Sigmoid colon (tissue), 6 donors: ENCODE measurements at regions not wholly inside any gene's neighbourhood (a gene's known extent, or its start where the extent isn't known, plus 50 kb on each side); places are given as distances from the start of the nearest gene placed in this dataset.

Experiments used
- DNase-seq: peaks from one replicate; pipeline ENCODE4 v3.0.0-alpha.2; 2019
- H3K27ac ChIP-seq, 4 donors: fragments of 200-600 bp; sonication (generic); one replicate each; pipeline ENCODE4 v1.5.1; 2016 to 2019; ENCODE audit warnings: mild to moderate bottlenecking in 1 of 4
- H3K27me3 ChIP-seq, 3 donors: fragments of 200-600 bp; sonication (generic); one replicate each; pipeline ENCODE4 v1.5.1; 2019; ENCODE audit warnings: mild to moderate bottlenecking in 1 of 3
- H3K36me3 ChIP-seq, 4 donors: fragments of 200-600 bp; sonication (generic); one replicate each; pipeline ENCODE4 v1.5.1; 2016 to 2019
- H3K4me1 ChIP-seq, 4 donors: fragments of 200-600 bp; sonication (generic); one replicate each; pipeline ENCODE4 v1.5.1; 2017 to 2019
- H3K4me3 ChIP-seq, 4 donors: fragments of 200-600 bp; sonication (generic); one replicate each; pipeline ENCODE4 v1.5.1; 2017 to 2019; ENCODE audit warnings: mild to moderate bottlenecking in 2 of 4, moderate library complexity in 1 of 4
- H3K9me3 ChIP-seq, 4 donors: fragments of 200-600 bp in 3 of 4; sonication (generic) in 3 of 4; one replicate each; pipeline versions ENCODE4 v1.5.1 to v1.6.1; 2013 to 2019
- EP300 ChIP-seq, 4 donors: sonication (generic); formaldehyde crosslinking; IDR thresholded peaks; one replicate each; pipeline ENCODE4 v1.6.1; 2017; ENCODE audit warnings: antibody characterized with exemption in 4 of 4
- POLR2A ChIP-seq, 2 donors: fragments of 450-650 bp; IDR thresholded peaks; one replicate each; pipeline ENCODE4 v1.6.1; 2016; ENCODE audit warnings: antibody characterized with exemption in 2 of 2, mild to moderate bottlenecking in 2 of 2, moderate library complexity in 2 of 2
- POLR2AphosphoS5 ChIP-seq, 4 donors: sonication (generic); formaldehyde crosslinking; IDR thresholded peaks; one replicate each; pipeline ENCODE4 v1.6.1; 2017; ENCODE audit warnings: antibody characterized with exemption in 4 of 4
- WGBS, 2 donors: extraction: QIAGEN DNeasy Blood & Tissue Kit; methylation state at CpG; one replicate each; pipeline ENCODE4 v1.1.7; 2013; 5-methylcytosine and 5-hydroxymethylcytosine counted together
- intact Hi-C: fragments of 100-400 bp; cut with DNase I; formaldehyde crosslinking; loops from one replicate; pipeline ENCODE4 v1.15.1; 2023
- TF ChIP-seq, protein P1 (sequence below), 4 experiments: fragments of 450-650 bp in 3 of 4; fragments of 200-600 bp in 1 of 4; IDR thresholded peaks; one replicate each; pipeline ENCODE4 v1.5.1; 2016 to 2019; ENCODE audit warnings: antibody characterized with exemption in 4 of 4, mild to moderate bottlenecking in 3 of 4, moderate library complexity in 2 of 4
- donor health status: healthy with polysubstance abuse.
- donor health status: healthy.

DNA sequence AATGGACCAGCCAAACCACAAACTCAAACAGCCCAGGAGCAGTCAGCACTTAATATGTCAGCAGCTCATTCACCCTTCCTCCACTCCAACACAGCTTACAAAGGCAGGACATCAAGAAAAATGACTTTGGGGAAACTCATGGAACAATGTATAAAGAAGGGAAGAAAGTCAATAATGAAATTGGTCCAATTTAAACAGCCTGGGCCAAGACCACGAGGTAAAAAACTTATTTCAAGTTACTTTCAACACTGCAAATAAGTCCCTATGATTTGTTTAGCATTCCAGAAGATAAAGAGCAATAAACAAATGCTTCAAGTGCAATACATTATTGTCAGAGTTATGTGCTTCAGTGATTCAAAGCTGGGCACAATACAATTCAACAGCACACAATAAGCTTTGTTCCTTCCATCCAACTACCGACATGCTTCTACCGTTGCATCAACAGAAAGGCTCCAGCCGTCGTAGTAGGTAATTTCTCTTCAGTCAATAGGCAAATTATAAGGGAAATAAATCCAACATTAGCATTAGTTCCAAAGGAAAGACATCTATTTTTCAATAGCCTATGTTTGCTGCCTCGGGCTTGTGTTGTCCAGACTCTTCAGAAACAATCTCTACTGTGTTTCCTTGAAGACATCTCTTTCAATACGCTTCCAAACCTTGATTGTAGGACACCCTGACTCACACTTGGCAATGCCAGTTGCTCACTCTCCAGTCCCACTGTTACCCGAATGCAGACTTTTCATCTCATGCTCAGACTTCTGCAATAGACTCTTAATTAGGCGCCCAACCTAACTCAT, 225.7 kb downstream of the NUAK1 start:
- 67 to 72% methylated on average over 9 of the region's 9 CpGs for WGBS, 2 donors
- Histone ChIP-seq H3K9me3 (peaks cover 0 to 2% (median 0%) of the 10 kb centered on the region in 4 donors), H3K4me3 (no peak overlapping the region), H3K4me1 (no peaks in the 10 kb centered on the region), H3K27ac (no peak overlapping the region), H3K27me3 (no peaks in the 10 kb centered on the region), H3K36me3 (no peaks in the 10 kb centered on the region)
- TF ChIP-seq POLR2A (IDR thresholded peaks at IDR 0.05) (no peak), POLR2AphosphoS5 (IDR thresholded peaks at IDR 0.05) (no peak), EP300 (IDR thresholded peaks at IDR 0.05) (no peak)
- TF ChIP-seq, protein P1, sequence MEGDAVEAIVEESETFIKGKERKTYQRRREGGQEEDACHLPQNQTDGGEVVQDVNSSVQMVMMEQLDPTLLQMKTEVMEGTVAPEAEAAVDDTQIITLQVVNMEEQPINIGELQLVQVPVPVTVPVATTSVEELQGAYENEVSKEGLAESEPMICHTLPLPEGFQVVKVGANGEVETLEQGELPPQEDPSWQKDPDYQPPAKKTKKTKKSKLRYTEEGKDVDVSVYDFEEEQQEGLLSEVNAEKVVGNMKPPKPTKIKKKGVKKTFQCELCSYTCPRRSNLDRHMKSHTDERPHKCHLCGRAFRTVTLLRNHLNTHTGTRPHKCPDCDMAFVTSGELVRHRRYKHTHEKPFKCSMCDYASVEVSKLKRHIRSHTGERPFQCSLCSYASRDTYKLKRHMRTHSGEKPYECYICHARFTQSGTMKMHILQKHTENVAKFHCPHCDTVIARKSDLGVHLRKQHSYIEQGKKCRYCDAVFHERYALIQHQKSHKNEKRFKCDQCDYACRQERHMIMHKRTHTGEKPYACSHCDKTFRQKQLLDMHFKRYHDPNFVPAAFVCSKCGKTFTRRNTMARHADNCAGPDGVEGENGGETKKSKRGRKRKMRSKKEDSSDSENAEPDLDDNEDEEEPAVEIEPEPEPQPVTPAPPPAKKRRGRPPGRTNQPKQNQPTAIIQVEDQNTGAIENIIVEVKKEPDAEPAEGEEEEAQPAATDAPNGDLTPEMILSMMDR (IDR thresholded peaks at IDR 0.05), result no peak
- intact Hi-C loops, result no loop called here
- no peak for DNase-seq

DNA sequence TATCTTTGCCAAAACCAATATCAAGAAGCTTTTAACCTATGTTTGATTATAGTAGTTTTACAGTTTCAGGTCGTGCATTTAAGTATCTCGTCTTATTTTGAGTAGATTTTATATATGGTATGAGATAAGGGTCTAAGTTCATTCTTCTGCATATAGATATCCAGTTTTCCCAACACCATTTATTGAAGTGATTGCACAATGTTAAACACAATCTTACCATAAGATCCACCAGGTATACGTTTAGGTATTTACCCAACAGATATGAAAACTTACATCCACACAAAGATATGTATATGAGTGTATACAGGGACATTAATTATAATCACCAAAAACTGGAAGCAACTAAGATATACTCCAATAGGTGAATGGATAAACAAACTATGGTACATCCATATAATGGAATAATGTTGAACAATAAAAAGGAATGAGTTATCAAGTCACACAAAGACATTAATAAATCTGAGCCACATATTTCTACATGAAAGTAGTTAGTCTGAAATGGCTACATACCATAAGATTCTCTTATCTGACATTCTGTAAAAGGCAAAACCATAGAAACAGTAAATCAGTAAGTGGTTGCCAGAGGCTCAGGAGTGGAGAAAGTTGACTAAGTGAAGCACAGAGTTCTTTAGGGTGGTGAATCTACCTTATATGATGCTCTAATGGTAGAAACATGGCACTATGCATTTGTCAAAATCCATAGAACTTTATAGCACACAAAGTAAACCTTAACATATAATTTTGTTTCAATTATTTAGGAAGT, 222.6 kb downstream of the NUAK1 start:
- peaks cover 0 to 15% (median 10%) of the 10 kb centered on the region in 4 donors for H3K4me1 ChIP-seq
- H3K27ac ChIP-seq, result no peak overlapping the region
- intact Hi-C loops, result no loop called here
- H3K9me3 ChIP-seq, result peaks cover 0 to 2% (median 0%) of the 10 kb centered on the region in 4 donors
- no peaks in the 10 kb centered on the region for H3K36me3 ChIP-seq
- no peak for DNase-seq
- 43 to 77% methylated on average over 3 of the region's 3 CpGs for WGBS, 2 donors
- TF ChIP-seq EP300 (IDR thresholded peaks at IDR 0.05) (no peak), POLR2A (IDR thresholded peaks at IDR 0.05) (no peak), POLR2AphosphoS5 (IDR thresholded peaks at IDR 0.05) (no peak)
- TF ChIP-seq, protein P1 (IDR thresholded peaks at IDR 0.05), result no peak
- H3K4me3 ChIP-seq, result no peak overlapping the region
- H3K27me3 ChIP-seq, result no peaks in the 10 kb centered on the region

DNA sequence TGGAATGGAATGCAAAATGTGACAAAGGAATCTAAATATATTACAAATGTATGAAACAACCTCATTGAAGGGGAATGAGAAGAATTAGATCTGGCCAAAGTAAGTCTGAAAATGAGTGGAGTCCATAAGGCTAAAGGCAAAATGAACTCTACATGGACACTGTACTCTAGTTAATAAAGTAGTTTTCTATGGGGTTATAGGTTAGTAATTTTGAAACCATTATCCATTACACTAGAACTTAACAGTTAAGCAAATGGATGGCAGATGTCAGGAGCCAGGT, 222.1 kb downstream of the NUAK1 start:
- Histone ChIP-seq H3K36me3 (no peaks in the 10 kb centered on the region), H3K4me3 (no peak overlapping the region), H3K4me1 (peaks cover 0 to 17% (median 11%) of the 10 kb centered on the region in 4 donors), H3K27ac (no peak overlapping the region), H3K9me3 (peaks cover 0 to 2% (median 0%) of the 10 kb centered on the region in 4 donors), H3K27me3 (no peaks in the 10 kb centered on the region)
- no peak for DNase-seq
- intact Hi-C loops, result no loop called here
- TF ChIP-seq, protein P1 (IDR thresholded peaks at IDR 0.05), result no peak
- TF ChIP-seq POLR2A (IDR thresholded peaks at IDR 0.05), result no peak
- TF ChIP-seq POLR2AphosphoS5 (IDR thresholded peaks at IDR 0.05), result no peak
- no peak for TF ChIP-seq EP300 (IDR thresholded peaks at IDR 0.05)

DNA sequence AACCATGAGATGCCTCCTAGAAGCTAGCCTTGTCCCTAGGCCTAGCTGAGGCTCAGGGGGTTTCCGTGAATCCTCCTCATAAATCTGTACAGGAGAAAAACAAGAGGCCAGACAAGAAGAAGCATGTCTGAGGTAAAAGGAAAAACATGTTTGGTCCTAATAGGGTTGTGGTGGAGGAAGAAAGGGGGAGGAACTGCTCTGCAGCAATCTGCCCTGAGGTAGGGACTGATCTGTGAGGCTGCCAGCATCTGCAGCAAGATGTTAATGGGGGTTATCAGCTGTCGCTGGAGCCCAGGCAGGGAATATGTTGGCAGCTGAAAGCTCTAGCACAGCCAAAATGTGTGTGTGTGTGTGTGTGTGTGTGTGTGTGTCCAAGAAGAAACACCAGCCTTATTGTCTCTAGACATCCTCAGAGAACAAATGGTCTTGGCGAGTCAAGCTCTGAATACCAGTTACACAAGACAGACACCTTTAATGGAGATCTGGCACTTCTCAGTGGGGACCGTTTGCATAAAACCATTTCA, 218.5 kb downstream of the NUAK1 start:
- TF ChIP-seq POLR2AphosphoS5 (IDR thresholded peaks at IDR 0.05), result peak in 3 of 4 donors; percentile 51 to 84 (median 80)
- TF ChIP-seq, protein P1 (IDR thresholded peaks at IDR 0.05), result no peak
- H3K4me3 ChIP-seq, result no peak overlapping the region
- H3K36me3 ChIP-seq, result no peaks in the 10 kb centered on the region
- H3K27ac ChIP-seq, result peak overlapping the region in 2 of 4 donors; percentile 36 to 73
- no peak for DNase-seq
- intact Hi-C loops, result loop anchor here (5.0 to 10.0 kb wide), 2 partner anchors 155 to 217 kb away; partner anchors contain the start of gene NUAK1
- H3K27me3 ChIP-seq, result no peaks in the 10 kb centered on the region
- WGBS, 2 donors, result 63 to 72% methylated on average over 4 of the region's 4 CpGs
- peaks cover 0 to 30% (median 21%) of the 10 kb centered on the region in 4 donors for H3K4me1 ChIP-seq
- no peaks in the 10 kb centered on the region for H3K9me3 ChIP-seq
